ENCODE measurements at regions not wholly inside any gene's neighbourhood (a gene's known extent, or its start where the extent isn't known, plus 50 kb on each side); places are given as distances from the start of the nearest gene placed in this dataset.
A peak's percentile ranks its signal among the peaks of the same experiment; 100 is the strongest.

DNA sequence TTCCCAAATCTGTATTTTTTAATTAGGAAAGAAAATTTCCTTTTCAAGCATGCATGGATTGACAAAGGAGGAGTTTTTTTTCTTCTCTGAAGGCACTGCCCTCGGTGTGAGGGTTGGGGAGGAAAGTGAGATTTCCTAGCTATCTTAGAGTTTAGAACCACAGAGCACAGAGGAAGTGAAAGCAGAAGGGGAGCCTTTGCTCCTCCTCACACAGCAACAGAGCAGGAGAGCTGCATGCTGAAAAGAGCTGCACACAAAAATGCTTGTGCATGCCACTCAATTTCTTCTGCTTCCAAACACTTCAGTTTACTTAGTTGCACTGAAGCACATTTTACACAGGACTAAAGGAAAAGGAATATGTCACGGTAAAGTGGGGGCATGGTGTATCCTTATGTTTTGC, 308.1 kb downstream of the GPATCH2 start:
- no peak for DNase-seq
- intact Hi-C loops (cut with DNase I), result no loop called here

DNA sequence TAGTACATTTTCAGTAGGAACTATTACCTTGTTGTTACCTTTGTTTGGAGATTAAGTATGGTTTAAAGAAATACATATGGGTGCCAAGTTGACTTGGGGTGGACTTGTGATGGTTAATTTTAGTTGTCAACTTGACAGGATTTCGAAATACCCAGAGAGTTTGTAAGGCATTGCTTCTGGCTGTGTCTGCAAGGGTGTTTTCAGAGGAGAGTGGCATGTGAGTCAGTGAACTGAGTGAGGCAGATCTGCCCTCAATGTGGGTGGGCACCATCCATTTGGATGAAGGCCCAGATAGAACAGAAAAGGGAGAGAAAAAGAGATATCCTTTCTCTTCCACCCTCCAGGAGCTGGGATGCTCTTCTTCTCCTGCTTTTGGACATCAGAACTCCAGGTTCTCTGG, 315.5 kb downstream of the GPATCH2 start:
- intact Hi-C loops (cut with DNase I), result no loop called here
- DNase-seq, result no peak

DNA sequence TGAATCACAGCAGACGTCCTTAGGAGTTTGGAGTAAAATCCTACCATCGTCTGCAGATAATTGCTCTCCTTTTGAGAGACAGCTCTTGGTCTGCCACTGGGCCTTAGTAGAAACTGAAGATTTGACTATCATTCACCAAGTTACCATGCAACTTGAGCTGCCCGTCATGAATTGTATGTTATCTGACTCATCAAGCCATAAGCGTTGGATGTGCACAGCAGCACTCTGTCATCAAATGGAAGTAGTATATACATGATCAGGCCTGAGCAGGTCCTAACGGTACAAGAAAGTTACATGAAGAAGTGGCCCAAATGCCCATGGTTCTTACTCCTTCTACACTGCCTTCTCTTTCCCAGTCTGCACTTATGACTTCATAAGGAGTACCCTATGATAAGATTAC, 317.8 kb downstream of the GPATCH2 start:
- intact Hi-C loops (cut with DNase I), result no loop called here

DNA sequence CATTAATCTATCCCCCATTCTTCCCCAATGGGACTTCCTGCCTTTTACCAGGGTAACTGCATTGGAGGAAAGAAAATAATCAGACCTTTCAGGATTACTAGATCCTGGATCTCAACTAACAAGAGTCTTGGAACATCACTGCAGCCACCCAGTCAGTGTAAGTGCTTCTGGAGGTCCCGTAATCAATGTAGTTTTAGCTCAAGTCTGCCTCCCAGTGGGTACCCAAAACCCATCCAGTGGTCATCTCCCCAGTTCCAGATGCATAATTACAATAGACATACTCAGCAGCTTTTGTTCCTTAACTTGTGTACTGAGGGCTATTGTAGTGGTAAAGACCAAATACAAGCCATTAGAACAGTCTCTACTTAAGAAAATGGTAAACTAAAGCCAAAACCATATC, 319.1 kb downstream of the GPATCH2 start:
- no peak for DNase-seq

More for the DNA sequence above, 317.8 kb downstream of the GPATCH2 start:
- DNase-seq, result no peak

DNA sequence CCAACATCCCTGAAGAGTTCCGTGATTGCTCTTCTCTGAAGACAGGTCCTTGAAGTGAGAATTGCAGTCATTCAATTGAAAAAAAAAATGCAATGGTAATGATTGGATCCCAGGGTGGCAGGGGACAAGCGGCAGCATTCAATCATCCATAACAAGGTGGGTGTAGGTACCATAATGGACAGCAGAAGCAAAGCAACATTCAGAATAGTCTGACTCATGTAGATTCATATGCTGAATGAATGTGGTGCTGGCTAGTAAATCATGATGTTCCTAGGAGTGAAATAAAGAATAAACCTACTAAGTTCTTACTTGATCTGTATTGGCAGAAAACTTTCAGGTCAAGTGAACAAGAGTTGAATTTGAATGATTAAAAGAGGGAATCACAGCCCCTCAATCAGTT, 319.6 kb downstream of the GPATCH2 start:
- no peak for DNase-seq
- intact Hi-C loops (cut with DNase I), result no loop called here

More for the DNA sequence above, 319.1 kb downstream of the GPATCH2 start:
- intact Hi-C loops (cut with DNase I), result no loop called here

DNA sequence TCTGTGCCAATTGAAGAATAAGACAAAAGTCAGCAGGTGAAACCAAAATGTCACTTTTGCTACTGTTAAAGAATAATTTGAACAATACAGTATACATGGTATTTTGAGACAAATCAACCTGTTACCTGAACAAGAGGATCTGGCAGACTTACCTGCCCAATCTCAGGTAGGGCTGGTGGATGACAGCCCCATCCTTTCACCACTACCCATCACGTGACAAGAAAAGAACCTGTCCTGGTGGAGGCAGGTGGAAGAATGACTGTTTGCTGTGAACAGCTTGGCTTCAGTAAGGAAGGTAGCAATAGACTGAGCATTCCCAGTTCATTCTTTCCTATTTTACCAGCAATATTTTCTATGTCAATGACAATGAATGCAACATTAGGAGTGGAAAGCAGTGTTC, 349.6 kb downstream of the GPATCH2 start:
- intact Hi-C loops (cut with DNase I), result no loop called here
- DNase-seq, result no peak

DNA sequence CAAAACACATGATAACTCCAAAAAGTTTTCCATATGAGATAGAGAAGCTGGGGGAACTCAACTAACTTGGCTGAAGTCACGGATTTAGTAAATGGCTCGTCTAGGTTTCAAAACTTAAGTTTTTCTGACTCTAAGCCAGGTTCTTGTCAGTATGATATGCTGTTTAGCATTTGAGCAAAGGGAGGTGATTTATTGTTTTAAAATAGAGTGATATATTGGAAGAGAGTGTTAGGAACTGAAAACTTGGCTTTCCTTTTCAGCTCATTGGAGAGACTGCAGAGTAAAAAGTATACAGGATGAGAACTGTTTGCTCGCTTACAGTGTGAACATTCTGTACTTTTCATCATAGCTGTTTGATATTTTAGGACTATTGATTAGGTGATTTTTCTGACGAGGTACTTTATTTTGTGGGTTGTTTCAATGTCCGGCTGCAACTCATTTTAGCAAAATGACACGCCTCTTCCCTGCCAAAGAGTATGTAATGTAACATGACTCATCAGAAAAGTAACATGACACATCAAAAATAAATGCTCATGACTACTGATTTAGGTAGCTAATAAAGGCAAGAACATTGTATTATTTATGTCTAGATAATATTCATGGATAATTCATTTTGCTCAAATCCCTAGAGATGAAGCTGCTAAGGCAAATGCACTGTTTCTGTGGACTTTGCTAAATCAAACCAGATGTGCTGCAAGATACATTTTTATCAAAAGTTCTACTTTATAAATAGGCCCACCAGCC, 355.1 kb downstream of the GPATCH2 start:
- DNase-seq, result no peak
- intact Hi-C loops (cut with DNase I), result no loop called here

DNA sequence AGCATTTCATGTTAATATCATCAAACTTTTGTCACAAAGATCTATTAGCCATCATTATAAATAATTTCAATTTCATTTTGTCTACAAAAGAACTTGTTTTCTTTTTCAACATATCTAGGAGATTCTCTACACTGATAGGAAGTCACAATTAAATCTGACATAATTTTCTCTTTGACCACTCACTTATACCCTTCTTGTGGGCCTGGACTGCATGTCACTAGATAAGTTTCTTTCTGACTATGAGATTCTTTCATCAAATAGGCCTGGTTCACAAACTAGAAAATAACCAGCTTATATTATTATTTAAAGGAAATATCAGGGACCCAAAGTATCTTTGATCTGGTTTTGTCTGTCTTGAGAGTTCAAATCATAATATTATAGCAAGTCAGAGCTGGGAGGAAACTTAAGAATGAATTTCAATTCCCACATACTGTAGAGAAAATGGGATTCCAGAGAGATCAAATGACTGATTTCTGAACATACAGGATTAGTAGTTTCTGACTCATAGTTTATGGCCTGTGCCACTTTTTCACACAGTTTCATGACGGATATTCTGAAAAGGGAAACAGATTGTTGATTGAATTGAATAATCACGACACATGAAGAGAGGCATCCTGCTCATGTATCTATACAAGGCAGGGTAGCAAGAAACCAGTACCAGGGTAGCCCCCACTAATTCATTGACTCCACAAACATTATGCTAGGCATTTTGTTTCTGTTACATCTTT, 355.8 kb downstream of the GPATCH2 start:
- intact Hi-C loops (cut with DNase I), result no loop called here
- no peak for DNase-seq

DNA sequence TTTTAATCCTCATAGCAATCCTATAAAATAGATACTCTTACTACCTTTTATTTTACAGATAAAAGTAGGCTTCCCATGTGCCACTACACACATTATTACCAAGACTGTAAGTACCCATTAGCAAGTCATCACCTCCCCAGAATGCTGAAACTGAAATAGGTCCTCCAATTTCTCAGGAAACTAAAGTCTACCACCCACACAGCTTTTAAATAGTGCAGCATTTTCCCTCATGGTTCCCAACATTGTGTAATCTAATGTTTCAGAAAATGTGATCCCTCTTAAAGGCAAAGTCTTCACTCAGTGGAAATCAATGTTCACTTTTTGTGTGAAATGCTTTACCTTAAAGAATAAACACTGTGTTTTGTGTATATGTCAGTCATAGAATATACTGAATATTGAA, 356.5 kb downstream of the GPATCH2 start:
- no peak for DNase-seq
- intact Hi-C loops (cut with DNase I), result no loop called here

DNA sequence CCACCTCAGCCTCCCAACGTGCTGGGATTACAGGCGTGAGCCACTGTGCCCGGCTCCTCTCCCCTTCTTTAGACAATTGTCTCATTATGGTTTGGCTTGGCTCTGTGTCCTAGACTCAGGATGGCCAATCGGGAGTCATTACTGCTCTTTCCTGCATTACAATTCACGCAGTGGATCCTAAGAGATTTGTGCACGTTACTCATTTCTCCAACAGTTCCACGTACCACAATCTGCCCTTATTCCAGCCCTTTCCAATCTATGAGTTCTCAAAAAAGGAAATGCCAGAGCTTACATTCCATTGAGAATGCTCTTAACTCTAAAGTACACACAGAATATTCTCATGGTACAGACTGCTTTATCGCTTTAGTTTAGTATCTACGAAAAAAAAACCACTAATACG, 357.0 kb downstream of the GPATCH2 start:
- intact Hi-C loops (cut with DNase I), result no loop called here
- DNase-seq, result peak in 1 of 10 donors; percentile 49

DNA sequence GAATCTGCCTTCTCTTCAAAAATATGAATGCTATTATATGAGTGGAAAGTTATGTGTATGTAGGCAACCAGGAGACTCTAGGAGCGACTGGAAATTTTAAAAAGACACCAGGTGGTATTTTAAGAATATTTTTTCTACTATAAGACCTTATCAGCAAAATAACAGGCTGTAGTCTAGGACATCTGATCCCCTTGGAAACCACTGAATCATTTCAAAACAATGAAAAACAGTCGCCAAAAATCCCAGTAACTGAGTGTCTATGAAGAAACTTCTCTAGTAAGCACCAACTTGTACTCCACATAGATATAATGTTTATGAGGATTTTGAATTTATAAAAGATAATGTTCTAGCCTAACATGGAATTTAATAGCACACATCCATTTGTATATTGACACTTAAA, 358.5 kb downstream of the GPATCH2 start:
- intact Hi-C loops (cut with DNase I), result no loop called here
- DNase-seq, result no peak

DNA sequence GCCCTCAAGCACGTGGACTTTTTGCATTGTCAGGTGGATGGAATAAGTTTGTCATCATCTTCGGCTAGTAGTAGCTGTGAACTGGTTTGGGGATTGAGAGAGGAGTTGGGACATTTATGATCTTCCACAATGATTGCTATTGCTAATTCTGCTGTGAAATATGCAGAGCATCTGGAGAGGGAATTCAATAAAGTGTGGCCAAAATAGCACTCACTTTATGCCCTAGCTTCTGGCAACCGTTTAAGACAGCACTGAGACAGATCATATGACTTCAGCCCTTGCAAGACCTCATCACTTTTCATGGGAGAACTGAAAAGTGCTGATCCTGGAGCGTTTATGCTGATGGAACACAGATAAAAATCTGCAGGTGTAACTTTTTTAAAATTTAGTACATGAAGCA, 360.8 kb downstream of the GPATCH2 start:
- intact Hi-C loops (cut with DNase I), result no loop called here
- DNase-seq, result no peak

DNA sequence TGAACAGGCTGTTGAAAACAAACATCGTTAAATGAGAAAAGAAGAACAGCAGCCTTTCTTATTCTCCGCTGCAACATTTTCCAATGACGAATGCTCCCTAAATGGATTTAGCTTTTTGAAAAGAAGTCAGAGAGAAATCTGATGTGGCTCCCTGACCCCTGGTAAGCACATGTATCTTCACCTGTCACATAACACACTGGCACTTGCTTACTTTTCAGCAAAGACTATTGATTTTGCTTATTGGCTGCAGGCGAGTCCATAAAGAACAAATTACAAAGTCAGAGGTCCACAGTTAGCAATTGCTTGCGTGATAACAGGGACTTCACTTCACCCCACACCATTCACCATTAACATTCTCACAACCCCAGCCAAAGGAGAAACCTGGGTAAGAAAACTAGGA, 362.8 kb downstream of the GPATCH2 start:
- intact Hi-C loops (cut with DNase I), result no loop called here
- DNase-seq, result no peak

DNA sequence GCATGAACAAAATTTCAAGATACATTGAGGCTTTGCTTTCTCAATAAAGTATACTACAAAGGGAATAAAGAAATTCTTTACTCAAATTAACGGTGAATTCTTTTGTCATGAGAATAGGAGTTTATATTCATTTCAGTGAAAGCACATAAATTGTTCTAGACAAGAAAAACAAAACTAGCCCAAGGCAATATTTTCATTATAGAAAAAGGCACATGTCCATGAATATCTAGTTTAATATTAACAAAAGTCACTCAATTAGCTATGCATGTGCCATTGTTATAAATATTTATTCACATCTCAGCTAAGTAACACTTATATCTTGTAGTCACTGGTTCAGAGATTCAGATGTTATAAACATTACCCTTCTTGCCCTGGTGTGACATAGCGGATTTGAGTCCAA, 369.3 kb downstream of the GPATCH2 start:
- intact Hi-C loops (cut with DNase I), result no loop called here
- no peak for DNase-seq

DNA sequence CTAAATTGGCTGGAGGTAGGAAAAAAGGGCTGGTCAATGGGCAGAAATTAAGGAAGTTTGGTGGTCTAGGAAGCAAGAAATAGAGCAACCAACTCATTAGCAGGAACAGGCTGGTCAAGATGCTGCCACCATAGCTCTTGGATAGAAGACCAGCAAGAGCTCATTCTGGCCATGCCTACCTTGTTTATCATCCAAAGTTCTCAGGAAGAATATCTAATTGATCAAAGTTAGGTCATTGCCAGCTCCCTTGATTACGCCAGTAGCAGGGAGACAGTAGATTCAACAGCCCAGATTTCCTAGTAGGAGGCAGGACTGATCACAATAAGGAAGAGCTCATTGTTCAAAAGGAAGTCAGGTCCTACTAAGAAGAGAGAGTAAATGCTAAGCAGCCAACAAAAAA, 370.2 kb downstream of the GPATCH2 start:
- no peak for DNase-seq
- intact Hi-C loops (cut with DNase I), result no loop called here

DNA sequence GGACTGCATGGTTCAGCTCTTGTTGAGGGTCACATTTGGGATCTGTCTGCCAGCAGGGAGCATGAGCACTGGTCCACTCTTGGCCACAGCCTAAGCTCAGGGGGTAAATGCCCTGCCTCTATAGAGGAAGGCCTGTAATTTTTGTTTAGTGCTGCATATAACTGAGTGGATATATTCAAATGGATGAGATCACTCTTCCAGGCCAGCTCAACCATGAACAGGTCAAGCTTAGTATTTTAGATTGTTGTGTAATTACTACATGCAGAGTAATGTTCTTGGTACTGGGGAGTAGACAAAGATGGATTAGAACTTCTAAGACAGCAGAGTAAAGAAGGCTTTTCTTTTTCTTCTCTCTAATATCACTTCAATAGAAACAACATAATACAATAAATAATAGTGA, 376.9 kb downstream of the GPATCH2 start:
- DNase-seq, result no peak
- intact Hi-C loops (cut with DNase I), result no loop called here

DNA sequence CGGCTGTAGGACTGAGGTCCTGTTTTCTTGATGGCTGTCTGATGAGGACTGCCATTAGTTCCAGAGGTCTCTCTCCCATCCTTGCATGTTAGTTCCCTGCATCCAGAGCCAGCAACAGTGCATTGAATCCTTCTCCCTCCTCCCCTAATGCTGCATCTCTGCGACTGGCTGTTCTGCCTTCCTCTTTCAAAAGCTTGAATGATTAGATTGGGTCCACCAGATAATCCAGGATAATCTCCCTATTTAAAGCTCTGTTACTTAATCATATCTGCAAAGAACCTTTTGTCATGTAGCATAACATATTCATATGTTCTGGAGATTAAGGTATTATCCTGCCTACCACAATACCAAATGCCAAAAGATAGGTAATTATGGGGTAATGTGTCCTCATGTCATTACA, 377.5 kb downstream of the GPATCH2 start:
- no peak for DNase-seq
- intact Hi-C loops (cut with DNase I), result no loop called here

DNA sequence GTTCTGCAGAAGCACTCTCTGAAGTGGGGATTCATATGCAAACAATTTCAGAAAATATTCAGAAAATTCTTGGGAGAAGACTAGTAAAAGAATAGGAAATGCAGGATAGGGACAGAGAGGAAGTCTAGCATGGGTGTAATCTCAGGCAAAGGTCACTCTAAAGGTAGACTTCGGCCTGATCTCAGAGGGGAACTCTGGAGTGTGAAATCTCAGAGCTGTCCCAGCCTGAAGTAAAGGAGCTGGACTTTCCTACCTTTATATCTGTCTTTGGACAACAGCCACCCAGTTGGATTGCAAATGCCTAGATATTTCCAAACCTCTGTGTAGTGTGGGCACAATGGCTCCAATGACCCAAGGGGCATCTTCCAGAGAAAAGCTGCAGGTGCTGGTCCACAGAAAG, 379.8 kb downstream of the GPATCH2 start:
- intact Hi-C loops (cut with DNase I), result no loop called here
- no peak for DNase-seq

DNA sequence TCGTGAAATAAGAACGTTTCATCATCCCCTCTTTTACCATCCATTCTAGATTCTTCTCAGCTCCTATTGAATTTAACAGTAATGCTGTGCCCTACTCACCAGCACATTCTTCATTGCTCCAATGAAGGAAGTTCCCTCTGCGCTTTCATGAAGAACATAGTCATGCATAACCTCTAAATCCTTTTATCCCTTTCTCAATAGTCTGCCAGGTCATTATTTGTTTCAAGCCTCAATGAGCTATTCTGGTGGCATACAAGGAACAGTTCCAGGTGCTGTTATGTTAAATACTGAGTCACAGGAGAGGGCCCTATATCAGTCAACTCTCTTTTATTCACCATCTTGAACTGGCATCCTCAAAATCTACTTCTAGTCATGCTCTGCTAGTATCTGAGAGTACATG, 381.0 kb downstream of the GPATCH2 start:
- no peak for DNase-seq
- intact Hi-C loops (cut with DNase I), result no loop called here

DNA sequence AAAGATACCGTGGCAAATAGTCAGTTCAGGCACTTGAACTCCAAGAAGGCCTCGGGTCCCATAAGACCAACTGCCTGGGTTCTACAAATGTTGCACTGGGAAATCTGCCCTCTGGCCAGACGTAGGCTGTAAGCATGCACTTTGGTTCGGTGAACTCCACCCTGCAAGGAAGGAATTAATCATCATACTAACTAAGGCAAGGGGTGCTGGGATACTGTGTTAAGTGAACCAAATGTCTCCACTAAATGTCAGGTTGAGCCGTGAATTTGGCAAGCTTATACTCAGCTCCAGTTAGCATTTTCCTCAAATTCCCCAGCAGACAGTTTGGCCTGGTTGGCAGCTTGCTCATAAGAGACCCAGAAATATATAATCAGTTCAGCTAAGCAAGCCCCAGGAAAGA, 385.9 kb downstream of the GPATCH2 start:
- intact Hi-C loops (cut with DNase I), result no loop called here
- no peak for DNase-seq

DNA sequence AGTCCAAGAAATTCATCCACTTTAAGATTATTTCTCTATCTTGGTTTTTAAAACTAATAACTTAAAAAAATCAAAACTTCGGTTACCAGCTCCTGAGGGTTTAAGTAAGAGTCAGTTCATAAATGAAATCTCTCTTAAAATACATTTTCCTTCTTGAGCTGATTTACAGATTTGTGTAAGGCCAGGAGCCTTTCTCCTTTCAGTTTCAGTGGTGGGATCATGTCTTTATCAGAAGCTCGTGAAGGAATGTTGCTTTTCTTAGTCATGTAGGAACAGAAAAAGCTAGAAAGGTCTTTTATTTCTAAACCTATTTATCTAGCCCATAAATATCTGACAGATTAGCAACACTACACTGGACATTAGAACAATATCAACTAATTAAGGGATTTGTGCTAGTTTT, 390.2 kb downstream of the GPATCH2 start:
- no peak for DNase-seq
- intact Hi-C loops (cut with DNase I), result no loop called here

DNA sequence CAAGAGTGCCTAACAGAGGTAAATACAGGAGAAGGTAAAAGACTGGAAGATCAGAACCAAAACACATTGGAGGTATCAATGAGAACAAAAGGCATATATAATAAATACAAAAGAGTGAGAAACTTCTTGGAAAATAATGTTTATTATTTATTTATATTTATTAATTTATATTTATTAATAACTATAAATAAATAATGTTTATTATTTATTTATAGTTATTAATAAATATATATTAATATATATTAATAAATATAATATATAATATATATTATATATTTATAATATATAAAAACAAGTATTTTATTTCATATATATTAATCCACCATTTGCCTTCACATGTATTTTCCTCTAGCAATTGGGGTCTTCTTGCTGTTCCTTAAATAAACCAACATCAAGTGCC, 391.9 kb downstream of the GPATCH2 start:
- intact Hi-C loops (cut with DNase I), result no loop called here
- no peak for DNase-seq

All from posterior cingulate gyrus (tissue), 11 donors.